GM12878 (cell line): ENCODE measurements at regions not wholly inside any gene's neighbourhood (a gene's known extent, or its start where the extent isn't known, plus 50 kb on each side); places are given as distances from the start of the nearest gene placed in this dataset.
A peak's percentile ranks its signal among the peaks of the same experiment; 100 is the strongest.

Experiments
- CBX3 ChIP-seq: fragments of 200-600 bp; sonication (generic); IDR thresholded peaks from 2 replicates; pipeline ENCODE4 v1.6.1; 2016; ENCODE audit warnings: low read depth, borderline replicate concordance
- CEBPB ChIP-seq, 2 experiments: fragments of 150-350 bp in 1 of 2; IDR thresholded peaks; 2 replicates each; pipeline ENCODE4 v1.6.1; 2012 to 2014; ENCODE audit warnings: low read depth in 2 of 2, low read length in 2 of 2, borderline replicate concordance in 1 of 2, inconsistent platforms in 1 of 2
- CEBPZ ChIP-seq: fragments of 150-350 bp; IDR thresholded peaks from 2 replicates; pipeline ENCODE4 v1.6.1; 2016; ENCODE audit warnings: low read depth, low read length
- E4F1 ChIP-seq: fragments of 450-650 bp; IDR thresholded peaks from 2 replicates; pipeline ENCODE4 v1.6.1; 2018; ENCODE audit warnings: borderline replicate concordance, mild to moderate bottlenecking; ENCODE audit not compliant: partially characterized antibody
- FOS ChIP-seq: IDR thresholded peaks from 3 replicates; pipeline ENCODE4 v1.6.1; 2011; ENCODE audit warnings: borderline replicate concordance; ENCODE audit not compliant: insufficient read length; ENCODE audit errors: extremely low read depth
- GATAD2B ChIP-seq: fragments of 450-650 bp; conservative IDR thresholded peaks from 2 replicates; pipeline ENCODE4 v1.6.1; 2017; ENCODE audit warnings: low read depth, mild to moderate bottlenecking, moderate library complexity
- HDGF ChIP-seq: fragments of 450-650 bp; IDR thresholded peaks from 2 replicates; pipeline ENCODE4 v1.6.1; 2016; ENCODE audit warnings: antibody characterized with exemption
- IKZF2 ChIP-seq, 2 experiments: fragments of 450-650 bp; IDR thresholded peaks; 2 replicates each; pipeline ENCODE4 v1.6.1; 2017; ENCODE audit warnings: mild to moderate bottlenecking in 2 of 2, moderate library complexity in 2 of 2
- IRF5 ChIP-seq: fragments of 450-650 bp; IDR thresholded peaks from 2 replicates; pipeline ENCODE4 v1.6.1; 2017; ENCODE audit warnings: borderline replicate concordance
- PML ChIP-seq: IDR thresholded peaks from 2 replicates; pipeline ENCODE4 v1.6.1; 2012; ENCODE audit warnings: low read length, inconsistent platforms
- POU2F2 ChIP-seq: IDR thresholded peaks from 3 replicates; pipeline ENCODE4 v1.6.1; 2011; ENCODE audit warnings: low read depth, mild to moderate bottlenecking, low read length, borderline replicate concordance
- SP1 ChIP-seq: IDR thresholded peaks from one replicate; pipeline ENCODE4 v1.6.1; 2011; ENCODE audit warnings: low read depth, low read length
- SREBF2 ChIP-seq: IDR thresholded peaks from 2 replicates; pipeline ENCODE4 v1.6.1; 2012; ENCODE audit warnings: mild to moderate bottlenecking, low read length
- SUZ12 ChIP-seq: fragments of 200-600 bp; sonication (generic); IDR thresholded peaks from one replicate; pipeline ENCODE4 v1.6.1; 2018; ENCODE audit warnings: antibody characterized with exemption, mild to moderate bottlenecking; ENCODE audit not compliant: unreplicated experiment
- TARDBP ChIP-seq: IDR thresholded peaks from 2 replicates; pipeline ENCODE4 v1.6.1; 2016; ENCODE audit warnings: borderline replicate concordance
- ZBTB40 ChIP-seq: fragments of 450-650 bp; IDR thresholded peaks from 2 replicates; pipeline ENCODE4 v1.6.1; 2016; ENCODE audit warnings: mild to moderate bottlenecking, moderate library complexity, borderline replicate concordance
- ZNF622 ChIP-seq: fragments of 450-650 bp; IDR thresholded peaks from 2 replicates; pipeline ENCODE4 v1.6.1; 2017; ENCODE audit warnings: mild to moderate bottlenecking, inconsistent platforms

GRCh38 chr6:167706313-167707109 is 120.2 kb upstream of the AFDN start (continued):
- TF ChIP-seq ZBTB40 (no peak), CEBPZ (no peak), SP1 (no peak), CEBPB (IDR thresholded peaks at IDR 0.05; ENCODE audit: borderline replicate concordance in 1 of 2, low read depth in 2 of 2, low read length in 2 of 2) (no peak), POU2F2 (no peak), TARDBP (no peak), PML (no peak), HDGF (no peak), SUZ12 (no peak), ZNF622 (no peak), E4F1 (no peak), SREBF2 (no peak), IRF5 (peak; percentile 44; the same call in 1 of the 2 replicates), CBX3 (no peak), FOS (no peak), IKZF2 (IDR thresholded peaks at IDR 0.05) (peak in 1 of 2 experiments; percentile 35; a peak in 2 of 4 replicates), GATAD2B (no peak)
